Dendritic cell treated with granulocyte-macrophage colony-stimulating factor and Interleukin-4, amounts not matched to agents 40 ng/mL and 50 ng/mL, for 4 days (primary cell): ENCODE measurements at regions not wholly inside any gene's neighbourhood (a gene's known extent, or its start where the extent isn't known, plus 50 kb on each side); places are given as distances from the start of the nearest gene placed in this dataset.

Experiments
- H3K27ac Mint-ChIP-seq: one replicate; pipeline ENCODE4 v1.8.0; 2022; ENCODE audit warnings: mild to moderate bottlenecking, mixed read lengths
- H3K27me3 Mint-ChIP-seq: one replicate; pipeline ENCODE4 v1.8.0; 2022; ENCODE audit warnings: mild to moderate bottlenecking, mixed read lengths
- H3K36me3 Mint-ChIP-seq: one replicate; pipeline ENCODE4 v1.8.0; 2022; ENCODE audit warnings: low read depth, mixed read lengths
- H3K4me1 Mint-ChIP-seq: one replicate; pipeline ENCODE4 v1.8.0; 2022; ENCODE audit warnings: low read depth, mixed read lengths
- H3K4me3 Mint-ChIP-seq: one replicate; pipeline ENCODE4 v1.8.0; 2022; ENCODE audit warnings: mild to moderate bottlenecking, moderate library complexity, mixed read lengths
- H3K9me3 Mint-ChIP-seq: one replicate; pipeline ENCODE4 v1.8.0; 2022; ENCODE audit warnings: mixed read lengths
- intact Hi-C: fragments of 100-400 bp; cut with micrococcal nuclease; formaldehyde crosslinking; loops from one replicate; pipeline ENCODE4 v1.15.0; 2022

DNA sequence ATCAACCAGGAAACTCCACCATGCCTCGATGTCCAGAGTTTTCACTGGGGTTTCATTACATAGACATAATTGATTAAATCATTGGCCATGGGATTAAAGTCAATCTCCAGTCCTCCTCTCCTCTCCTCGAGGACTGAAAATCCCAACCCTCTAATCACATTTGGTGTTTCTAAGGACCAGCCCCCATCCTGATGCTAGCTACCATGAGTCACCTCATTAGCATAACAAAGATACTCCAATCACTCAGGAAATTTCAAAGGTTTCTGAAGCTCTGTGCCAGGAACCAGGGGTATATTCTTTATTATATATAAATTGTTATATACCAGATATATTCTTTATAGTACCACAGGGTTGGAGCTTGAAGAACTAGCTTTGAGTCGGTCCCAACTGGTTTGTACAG is 177.5 kb upstream of the PRNP start:
- H3K9me3 Mint-ChIP-seq: peaks cover 8% of the 10 kb centered on the region
- H3K4me1 Mint-ChIP-seq: peaks cover 7% of the 10 kb centered on the region
- no peak overlapping the region for H3K27ac Mint-ChIP-seq
- peaks cover 12% of the 10 kb centered on the region for H3K27me3 Mint-ChIP-seq
- intact Hi-C loops: no loop called here
- no peak overlapping the region for H3K4me3 Mint-ChIP-seq
- H3K36me3 Mint-ChIP-seq: no peaks in the 10 kb centered on the region

DNA sequence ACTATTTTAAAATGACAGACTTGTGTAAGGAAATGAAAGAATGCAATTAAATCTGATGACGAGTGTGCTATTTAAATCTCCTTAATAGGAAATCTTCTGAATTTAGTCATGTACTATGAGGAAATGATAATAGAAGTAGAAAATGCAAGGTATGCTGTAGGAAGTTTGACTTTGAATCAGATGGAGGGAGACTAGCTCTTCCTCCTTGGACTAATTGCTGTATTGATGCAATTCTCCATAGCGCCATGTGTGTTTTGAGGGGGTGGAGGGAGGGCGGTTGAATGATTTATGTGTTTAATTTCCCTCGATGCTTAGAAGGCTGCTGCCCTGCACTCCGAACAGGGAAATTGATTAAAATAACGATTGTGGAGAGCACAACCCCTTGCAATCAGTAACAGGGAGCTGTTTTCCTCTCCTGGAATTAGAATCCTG is 179.0 kb upstream of the PRNP start:
- Mint-ChIP-seq H3K27me3 (peaks cover 7% of the 10 kb centered on the region), H3K27ac (no peak overlapping the region)
- intact Hi-C loops: no loop called here

DNA sequence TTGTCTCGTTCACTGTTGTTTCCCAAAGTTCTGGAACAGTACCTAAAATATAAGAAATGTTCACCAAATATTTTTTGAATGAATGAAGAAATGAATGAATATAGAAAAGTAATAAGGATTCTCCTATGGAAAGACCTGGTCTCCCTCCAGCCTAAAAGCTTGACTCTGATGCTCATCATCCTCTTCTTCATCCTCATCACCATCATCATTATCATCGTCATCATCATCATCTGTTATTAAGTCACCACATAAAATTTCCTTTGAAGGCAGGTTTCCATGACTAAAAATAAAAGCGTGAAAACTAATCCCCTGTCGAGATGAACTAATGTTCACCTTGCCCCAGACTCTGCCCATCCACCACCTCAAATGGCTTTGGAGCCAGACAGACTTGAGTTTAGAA is 181.4 kb upstream of the PRNP start:
- H3K27ac Mint-ChIP-seq: no peak overlapping the region
- H3K4me3 Mint-ChIP-seq: no peak overlapping the region

More for the DNA sequence above, 179.0 kb upstream of the PRNP start:
- Mint-ChIP-seq H3K4me3 (no peak overlapping the region), H3K4me1 (peaks cover 7% of the 10 kb centered on the region), H3K36me3 (no peaks in the 10 kb centered on the region), H3K9me3 (peaks cover 8% of the 10 kb centered on the region)

DNA sequence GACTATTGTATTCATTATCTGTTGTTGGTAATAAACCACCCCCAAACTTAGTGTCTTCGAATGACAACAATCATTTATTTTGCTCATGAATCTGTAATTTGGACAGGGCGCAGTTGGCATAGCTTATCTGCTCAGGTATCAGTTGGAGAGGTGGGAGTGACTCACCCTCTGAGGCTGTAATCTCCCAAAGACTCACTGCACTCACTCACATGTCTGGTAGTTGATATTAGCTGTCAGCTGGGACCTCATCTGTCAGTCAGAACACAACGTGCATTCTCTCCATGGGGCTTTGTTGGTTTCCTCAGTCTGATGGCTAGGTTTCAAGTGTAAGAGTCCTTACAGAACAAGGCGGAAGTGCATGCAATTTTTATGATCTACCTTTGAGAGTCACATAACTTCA is 183.5 kb upstream of the PRNP start:
- Mint-ChIP-seq H3K27me3 (peaks cover 20% of the 10 kb centered on the region), H3K4me3 (no peak overlapping the region)

More for the DNA sequence above, 181.4 kb upstream of the PRNP start:
- Mint-ChIP-seq H3K9me3 (peaks cover 20% of the 10 kb centered on the region), H3K4me1 (no peaks in the 10 kb centered on the region), H3K36me3 (no peaks in the 10 kb centered on the region), H3K27me3 (peaks cover 12% of the 10 kb centered on the region)
- intact Hi-C loops: no loop called here

DNA sequence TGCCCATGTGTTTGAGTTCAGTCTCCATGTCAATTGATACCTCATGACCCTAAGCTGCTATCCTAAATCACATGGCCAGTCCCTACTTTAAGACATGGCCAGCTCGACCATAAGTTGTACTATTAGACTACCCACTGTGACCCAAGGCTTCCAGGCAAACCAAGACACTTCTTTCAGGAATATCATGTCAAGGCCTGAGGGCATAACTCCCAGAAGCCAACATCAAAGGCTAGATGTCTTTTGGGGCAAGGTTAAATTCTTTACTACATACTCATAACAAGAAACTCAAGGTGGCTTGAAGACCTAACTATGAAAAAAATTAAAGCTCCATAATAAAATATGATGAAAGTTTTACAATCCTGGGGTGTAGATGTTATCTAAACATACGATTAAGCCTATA is 192.9 kb upstream of the PRNP start:
- Mint-ChIP-seq H3K36me3 (no peaks in the 10 kb centered on the region), H3K4me1 (no peaks in the 10 kb centered on the region), H3K27me3 (peaks cover 18% of the 10 kb centered on the region), H3K4me3 (no peak overlapping the region), H3K27ac (no peak overlapping the region), H3K9me3 (no peaks in the 10 kb centered on the region)
- intact Hi-C loops: no loop called here

More for the DNA sequence above, 183.5 kb upstream of the PRNP start:
- H3K4me1 Mint-ChIP-seq: no peaks in the 10 kb centered on the region
- peaks cover 19% of the 10 kb centered on the region for H3K9me3 Mint-ChIP-seq
- H3K27ac Mint-ChIP-seq: no peak overlapping the region
- intact Hi-C loops: no loop called here
- no peaks in the 10 kb centered on the region for H3K36me3 Mint-ChIP-seq

DNA sequence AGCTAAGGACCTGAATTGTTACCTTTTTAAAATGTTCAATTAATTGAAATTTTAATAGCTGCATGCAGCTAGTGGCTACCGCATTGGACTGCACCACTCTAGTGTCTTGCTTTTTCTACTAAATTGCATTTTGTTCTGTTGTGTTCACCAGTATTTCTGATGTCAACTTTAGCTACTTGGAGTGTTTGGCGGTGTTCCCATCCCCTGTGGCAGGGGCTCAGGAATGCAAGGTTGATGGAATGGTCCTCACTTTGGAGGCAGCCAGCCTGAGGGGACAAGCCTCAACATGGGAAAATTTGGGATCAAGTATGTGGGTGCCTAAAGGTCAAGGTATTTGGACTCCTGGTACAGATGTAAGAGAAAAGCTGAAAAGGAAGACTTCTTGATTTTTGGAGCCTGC is 194.6 kb upstream of the PRNP start:
- intact Hi-C loops: no loop called here
- Mint-ChIP-seq H3K4me1 (no peaks in the 10 kb centered on the region), H3K4me3 (no peak overlapping the region), H3K36me3 (no peaks in the 10 kb centered on the region), H3K9me3 (no peaks in the 10 kb centered on the region), H3K27ac (no peak overlapping the region), H3K27me3 (peaks cover 18% of the 10 kb centered on the region)

DNA sequence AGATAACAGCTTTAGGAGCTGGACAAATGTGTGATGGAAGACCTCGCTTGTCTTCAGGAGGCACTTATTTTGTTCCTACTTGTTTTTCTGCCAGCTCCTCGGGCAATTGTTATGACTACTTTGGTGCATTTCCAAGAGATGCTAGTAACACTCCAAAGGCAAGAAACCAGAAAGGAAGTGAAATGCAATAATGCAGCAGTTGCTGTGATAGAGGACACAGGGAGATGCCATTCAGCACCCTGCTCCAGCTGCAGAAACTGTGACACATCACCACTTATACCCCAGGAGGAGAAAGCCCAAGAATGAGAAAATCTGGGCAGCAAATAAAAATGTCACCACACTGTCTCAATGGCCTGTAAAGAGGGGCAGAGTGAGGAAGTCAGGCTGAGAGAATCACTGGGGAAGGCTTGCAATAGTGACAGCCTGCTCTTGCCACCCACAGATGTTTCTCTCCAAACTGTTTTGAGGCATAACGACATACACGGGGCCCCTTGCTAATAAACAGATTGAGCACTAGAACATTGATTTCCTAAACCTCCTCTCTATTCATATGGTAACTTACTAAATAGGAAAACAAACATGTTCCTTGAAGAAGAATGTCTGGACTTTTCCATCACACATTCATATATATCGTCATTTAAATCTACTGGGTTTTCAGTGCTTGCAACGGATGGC is 195.5 kb upstream of the PRNP start:
- peaks cover 18% of the 10 kb centered on the region for H3K27me3 Mint-ChIP-seq
- H3K4me3 Mint-ChIP-seq: no peak overlapping the region
- no peaks in the 10 kb centered on the region for H3K36me3 Mint-ChIP-seq
- no peaks in the 10 kb centered on the region for H3K9me3 Mint-ChIP-seq
- intact Hi-C loops: no loop called here
- no peak overlapping the region for H3K27ac Mint-ChIP-seq
- H3K4me1 Mint-ChIP-seq: no peaks in the 10 kb centered on the region

DNA sequence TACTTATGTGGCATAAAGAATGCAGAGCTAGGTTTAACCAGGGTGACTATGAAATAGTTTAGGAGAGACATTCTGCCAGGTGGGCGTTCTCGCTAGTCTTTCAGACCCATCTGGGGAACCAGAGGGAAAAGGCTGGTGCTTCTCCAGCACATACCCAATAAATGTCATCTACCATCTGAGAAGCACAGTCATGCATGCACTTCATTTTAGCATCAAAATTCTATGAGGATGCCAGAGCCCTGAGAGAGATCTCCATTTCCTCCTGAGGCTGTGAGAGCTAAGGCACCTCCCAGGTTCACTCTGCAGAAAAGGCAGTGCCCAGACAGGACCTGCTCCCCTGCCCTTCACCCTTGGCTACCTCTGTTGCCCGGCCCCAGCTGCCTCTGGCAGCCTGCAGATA is 196.2 kb upstream of the PRNP start:
- H3K4me3 Mint-ChIP-seq: no peak overlapping the region
- intact Hi-C loops: no loop called here
- H3K36me3 Mint-ChIP-seq: no peaks in the 10 kb centered on the region
- H3K4me1 Mint-ChIP-seq: no peaks in the 10 kb centered on the region
- no peak overlapping the region for H3K27ac Mint-ChIP-seq
- no peaks in the 10 kb centered on the region for H3K9me3 Mint-ChIP-seq
- H3K27me3 Mint-ChIP-seq: peaks cover 18% of the 10 kb centered on the region

DNA sequence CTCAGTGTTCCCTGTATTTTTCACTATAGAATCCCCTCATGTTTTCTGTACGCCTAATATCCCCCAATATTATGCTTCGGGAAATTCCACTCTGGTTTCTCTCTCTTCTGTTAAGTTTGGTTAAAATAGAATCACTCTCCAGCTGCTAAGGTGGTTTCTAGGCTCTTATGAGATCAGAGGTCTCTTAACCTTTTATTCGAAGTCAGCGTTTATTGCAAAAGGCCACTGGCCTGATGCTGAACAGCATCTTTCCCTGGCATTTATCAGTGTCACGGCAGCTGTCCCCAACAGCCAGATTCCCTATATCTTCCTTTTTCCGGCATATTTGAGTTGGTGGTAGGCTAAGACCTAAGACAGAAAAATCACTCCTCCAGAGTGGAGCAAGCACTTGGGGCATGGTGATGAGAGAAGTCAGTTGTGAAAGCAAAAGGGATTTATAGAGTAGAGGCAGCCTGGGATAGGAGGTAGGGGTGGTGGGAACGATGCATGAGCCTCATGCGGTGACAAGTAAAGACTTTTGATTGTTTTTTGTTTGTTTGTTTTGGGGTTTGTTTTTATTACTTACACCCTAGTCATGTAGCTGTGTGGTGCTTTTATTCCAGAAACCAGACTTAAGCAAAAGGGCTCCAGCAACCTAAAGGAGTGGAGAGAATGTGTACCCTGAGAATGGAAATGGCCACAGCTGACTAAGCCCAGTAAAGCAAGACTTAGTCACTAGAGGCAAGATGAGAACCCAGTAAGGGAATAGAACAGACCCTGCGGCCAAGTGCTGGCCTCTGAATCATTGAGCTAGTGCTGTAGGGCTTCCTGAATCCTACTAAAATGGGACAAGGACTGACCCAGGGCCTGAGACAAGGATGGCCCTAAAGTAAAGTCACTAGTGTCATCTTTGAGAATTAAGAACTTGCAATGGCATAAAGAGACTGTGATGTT is 197.6 kb upstream of the PRNP start:
- H3K27me3 Mint-ChIP-seq: peaks cover 17% of the 10 kb centered on the region
- H3K4me3 Mint-ChIP-seq: no peak overlapping the region
- intact Hi-C loops: no loop called here
- H3K27ac Mint-ChIP-seq: no peak overlapping the region
- no peaks in the 10 kb centered on the region for H3K36me3 Mint-ChIP-seq
- H3K4me1 Mint-ChIP-seq: no peaks in the 10 kb centered on the region
- H3K9me3 Mint-ChIP-seq: no peaks in the 10 kb centered on the region

DNA sequence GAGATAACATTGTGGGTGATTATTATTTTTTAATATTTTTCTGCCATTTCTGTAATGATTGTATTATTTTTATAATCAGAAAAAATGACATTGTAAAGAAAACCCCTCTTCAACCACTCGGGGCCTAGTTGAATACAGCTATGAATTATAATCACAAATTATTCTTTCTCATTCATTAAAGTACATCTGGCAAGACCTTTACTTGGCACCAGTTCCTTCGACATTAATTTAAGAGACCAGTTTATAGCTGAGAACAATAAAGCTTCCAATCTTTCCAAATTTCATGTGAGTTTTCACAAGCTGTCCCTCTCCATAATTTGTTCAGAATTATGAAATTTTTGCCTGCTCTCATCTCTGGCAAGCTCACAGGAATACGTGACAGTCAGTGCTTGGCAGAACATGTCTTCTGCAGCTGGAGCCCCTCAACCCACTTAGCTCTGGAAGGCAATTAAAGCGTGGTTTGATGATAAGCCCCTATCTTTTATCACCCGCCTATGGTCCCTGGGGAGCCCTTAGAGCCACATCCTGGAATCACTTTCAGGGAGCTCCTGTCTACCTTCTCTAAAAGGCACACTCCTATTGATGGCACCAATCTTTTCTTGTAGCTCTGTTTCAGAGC is 201.8 kb upstream of the PRNP start:
- H3K4me3 Mint-ChIP-seq: no peak overlapping the region
- intact Hi-C loops: no loop called here
- H3K27me3 Mint-ChIP-seq: peaks cover 6% of the 10 kb centered on the region
- no peaks in the 10 kb centered on the region for H3K9me3 Mint-ChIP-seq
- peaks cover 9% of the 10 kb centered on the region for H3K4me1 Mint-ChIP-seq
- H3K36me3 Mint-ChIP-seq: no peaks in the 10 kb centered on the region
- no peak overlapping the region for H3K27ac Mint-ChIP-seq

DNA sequence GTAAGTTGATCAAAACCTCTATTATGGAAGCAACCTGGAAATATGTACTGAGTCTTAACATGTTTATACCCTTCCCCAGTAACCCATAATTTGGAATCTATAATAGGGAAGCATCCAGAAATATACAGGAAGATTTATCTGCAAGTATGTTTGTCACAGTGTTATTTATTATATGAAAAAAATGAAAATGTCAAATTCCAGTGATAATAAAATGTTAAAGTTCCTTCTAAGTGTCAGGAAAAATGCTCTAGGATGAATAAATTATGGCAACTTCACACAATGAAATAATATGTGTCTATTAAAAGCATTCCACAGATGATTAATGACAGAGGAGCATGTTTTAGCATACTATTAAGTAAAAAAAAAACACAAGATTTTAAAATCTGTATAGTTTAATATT is 202.3 kb upstream of the PRNP start:
- Mint-ChIP-seq H3K27me3 (peaks cover 6% of the 10 kb centered on the region), H3K4me3 (no peak overlapping the region), H3K27ac (no peak overlapping the region), H3K9me3 (no peaks in the 10 kb centered on the region), H3K36me3 (no peaks in the 10 kb centered on the region), H3K4me1 (peaks cover 9% of the 10 kb centered on the region)
- intact Hi-C loops: no loop called here

DNA sequence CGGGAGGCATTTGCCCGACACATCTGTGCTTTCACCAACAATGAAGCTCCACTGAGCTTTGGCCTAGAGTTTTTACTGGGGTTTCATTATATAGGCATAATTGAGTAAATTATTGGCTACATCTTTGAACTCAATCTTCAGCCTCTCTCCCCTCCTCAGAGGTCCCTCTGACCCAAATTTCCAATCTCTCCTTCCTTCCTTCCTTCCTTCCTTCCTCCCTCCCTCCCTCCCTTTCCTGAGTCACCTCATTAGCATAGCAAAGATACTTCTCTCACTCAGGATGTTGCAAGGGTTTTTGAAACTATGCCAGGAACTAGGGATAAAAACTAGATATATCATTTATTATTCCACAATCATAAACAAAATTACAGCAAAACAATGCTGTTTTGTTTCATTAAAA is 202.8 kb upstream of the PRNP start:
- intact Hi-C loops: no loop called here
- peaks cover 9% of the 10 kb centered on the region for H3K4me1 Mint-ChIP-seq
- H3K36me3 Mint-ChIP-seq: no peaks in the 10 kb centered on the region
- no peak overlapping the region for H3K27ac Mint-ChIP-seq
- peaks cover 3% of the 10 kb centered on the region for H3K27me3 Mint-ChIP-seq
- no peaks in the 10 kb centered on the region for H3K9me3 Mint-ChIP-seq
- no peak overlapping the region for H3K4me3 Mint-ChIP-seq

DNA sequence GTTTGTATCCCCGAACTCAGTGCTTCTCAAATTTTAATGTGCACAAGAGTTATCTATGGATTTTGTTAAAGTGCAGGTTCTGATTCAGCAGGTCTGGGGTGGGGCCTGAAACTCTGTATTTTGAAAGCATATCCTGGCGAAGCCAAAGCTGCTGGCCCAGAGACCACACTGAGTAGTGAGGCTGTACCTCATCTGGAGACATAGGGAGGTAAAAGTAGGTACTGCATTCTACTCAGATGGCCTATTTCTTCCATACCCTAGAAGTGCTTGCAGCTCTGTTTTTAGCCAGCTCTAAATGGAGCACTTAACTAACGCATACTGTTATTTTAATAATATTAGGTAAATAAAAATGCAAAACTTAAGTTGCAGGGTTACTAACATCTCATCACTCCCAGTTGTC is 206.2 kb upstream of the PRNP start:
- H3K27ac Mint-ChIP-seq: no peak overlapping the region
- no peaks in the 10 kb centered on the region for H3K36me3 Mint-ChIP-seq
- H3K9me3 Mint-ChIP-seq: no peaks in the 10 kb centered on the region
- H3K27me3 Mint-ChIP-seq: peaks cover 7% of the 10 kb centered on the region
- no peak overlapping the region for H3K4me3 Mint-ChIP-seq
- H3K4me1 Mint-ChIP-seq: peaks cover 9% of the 10 kb centered on the region
- intact Hi-C loops: no loop called here

DNA sequence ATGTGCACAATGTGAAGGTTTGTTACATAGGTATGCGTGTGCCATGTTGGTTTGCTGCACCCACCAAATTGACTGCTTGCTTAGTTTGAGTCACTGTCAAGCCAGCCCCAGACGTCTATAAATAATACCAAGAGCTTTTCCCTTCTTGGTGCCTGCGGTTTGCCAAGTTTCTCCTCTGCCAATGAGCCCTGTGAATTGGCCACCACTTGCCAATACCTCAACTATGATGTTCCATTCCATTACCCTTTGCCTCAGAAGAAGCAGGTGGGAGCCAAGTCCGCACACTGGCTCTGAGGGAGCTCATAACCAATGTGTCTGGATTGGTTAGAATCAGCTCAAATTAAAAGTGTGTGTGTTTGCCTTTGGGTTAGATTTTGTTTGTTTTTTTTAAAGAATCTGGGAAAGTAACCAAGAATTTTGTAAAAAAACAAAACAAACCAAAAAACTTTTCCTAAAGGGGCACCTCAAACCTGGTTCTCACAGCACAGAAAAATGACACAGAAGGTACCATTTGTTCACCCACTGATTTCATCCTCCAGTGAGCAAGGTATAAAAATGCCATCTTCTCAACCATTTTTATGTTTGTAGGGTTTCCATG is 209.3 kb upstream of the PRNP start:
- H3K4me3 Mint-ChIP-seq: no peak overlapping the region
- no peaks in the 10 kb centered on the region for H3K4me1 Mint-ChIP-seq
- no peak overlapping the region for H3K27ac Mint-ChIP-seq
- H3K36me3 Mint-ChIP-seq: no peaks in the 10 kb centered on the region
- intact Hi-C loops: no loop called here
- peaks cover 9% of the 10 kb centered on the region for H3K27me3 Mint-ChIP-seq
- no peaks in the 10 kb centered on the region for H3K9me3 Mint-ChIP-seq
